ENCODE measurements at regions not wholly inside any gene's neighbourhood (a gene's known extent, or its start where the extent isn't known, plus 50 kb on each side); places are given as distances from the start of the nearest gene placed in this dataset.

DNA sequence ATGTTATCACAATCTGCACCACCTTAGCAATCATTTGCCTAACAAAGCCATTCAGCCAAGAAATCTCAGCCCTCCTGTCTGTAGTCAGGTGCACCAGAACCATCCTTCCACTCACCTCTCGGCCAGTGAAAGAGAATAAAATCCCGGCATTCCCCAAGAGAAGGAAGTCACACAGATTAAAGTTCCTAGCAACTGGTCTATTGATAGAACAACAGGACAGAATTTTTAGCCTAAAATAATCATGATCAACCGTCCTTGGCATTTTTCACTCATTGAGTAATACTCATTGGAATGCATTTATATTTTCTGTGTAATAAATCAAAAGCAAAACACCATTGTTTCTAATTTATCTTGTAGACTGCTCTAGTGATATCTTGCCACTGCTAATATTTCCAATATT lies 85.7 kb upstream of the CDH4 start:
- DNase-seq (ENCODE audit: low read depth) = peak; percentile 55

DNA sequence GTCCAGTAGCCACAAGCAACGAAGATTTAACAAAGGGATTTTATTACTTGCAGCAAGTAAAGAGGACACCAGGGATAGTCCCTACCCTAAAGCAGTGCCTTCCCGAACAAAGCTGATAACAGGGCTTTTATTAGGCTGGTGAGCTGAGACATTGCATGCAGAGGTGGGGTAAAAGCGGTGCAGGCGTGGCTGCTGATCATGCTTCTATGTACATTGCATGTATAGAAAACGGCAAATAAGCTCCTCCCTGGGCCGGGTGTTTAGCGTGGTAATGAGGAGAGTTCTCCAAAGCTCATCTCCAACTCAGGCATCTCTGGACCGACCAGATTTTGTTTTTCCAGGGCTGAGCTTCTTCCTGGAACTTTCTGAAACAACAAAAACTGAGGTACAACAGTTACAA lies 83.5 kb upstream of the CDH4 start:
- no peak for DNase-seq (ENCODE audit: low read depth)

DNA sequence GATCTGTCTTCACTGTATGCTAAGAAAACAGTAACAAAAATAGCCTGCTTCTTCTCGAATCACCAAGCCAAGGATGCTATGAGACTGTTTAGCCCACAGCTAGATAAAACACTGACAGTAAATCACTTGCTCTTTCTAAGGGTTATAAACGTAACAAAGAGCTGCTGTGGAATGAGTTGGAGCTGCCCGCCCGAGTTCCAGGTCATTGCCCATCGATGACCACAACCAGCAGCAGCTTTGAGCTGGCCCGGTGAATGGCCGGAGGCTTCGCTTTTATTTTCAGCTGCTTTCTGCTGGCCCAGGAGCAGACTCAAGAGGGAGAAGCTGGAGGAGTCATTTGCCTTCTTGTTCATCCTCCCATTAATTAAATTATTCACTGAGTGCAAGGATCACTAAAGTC lies 82.2 kb upstream of the CDH4 start:
- no peak for DNase-seq (ENCODE audit: low read depth)

DNA sequence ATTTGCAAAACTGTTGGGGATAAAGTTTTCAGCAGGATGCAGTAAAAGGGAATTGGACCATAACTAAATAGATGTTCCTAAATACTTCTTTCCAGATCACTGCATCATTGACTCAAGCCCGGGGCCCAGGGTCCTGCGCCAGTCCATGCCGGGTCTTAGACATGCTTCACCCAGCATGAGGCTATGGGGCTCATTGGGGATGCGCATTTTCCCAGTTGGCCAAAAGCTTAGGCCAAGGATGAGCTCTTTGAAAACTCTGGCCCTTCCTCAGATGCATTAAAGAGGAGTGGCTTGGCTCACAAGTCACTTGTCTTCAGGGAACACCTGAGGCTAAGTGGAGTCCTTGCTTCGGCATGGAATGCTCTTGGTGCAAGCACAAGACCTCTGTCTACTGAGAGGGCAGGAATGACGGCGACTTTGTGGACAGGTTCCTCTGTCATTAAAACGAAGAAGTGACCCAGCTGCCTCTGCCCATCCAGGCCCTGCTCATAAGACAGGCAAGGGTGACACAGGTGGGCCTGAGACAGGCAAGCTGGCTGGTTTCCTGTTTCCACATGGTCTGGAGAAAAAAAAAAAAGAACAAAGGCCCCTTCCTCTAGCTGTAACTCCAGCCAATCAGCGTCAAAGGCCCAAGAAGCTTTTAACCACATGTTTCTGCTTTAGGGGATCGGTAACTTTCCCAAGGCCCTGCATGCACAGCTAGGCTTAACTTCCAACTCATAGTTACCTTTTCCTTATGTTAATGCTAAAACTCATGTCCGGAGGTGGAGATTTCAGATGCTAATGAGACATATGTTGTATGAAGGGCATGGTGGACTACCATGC lies 81.4 kb upstream of the CDH4 start:
- DNase-seq (ENCODE audit: low read depth) = no peak

DNA sequence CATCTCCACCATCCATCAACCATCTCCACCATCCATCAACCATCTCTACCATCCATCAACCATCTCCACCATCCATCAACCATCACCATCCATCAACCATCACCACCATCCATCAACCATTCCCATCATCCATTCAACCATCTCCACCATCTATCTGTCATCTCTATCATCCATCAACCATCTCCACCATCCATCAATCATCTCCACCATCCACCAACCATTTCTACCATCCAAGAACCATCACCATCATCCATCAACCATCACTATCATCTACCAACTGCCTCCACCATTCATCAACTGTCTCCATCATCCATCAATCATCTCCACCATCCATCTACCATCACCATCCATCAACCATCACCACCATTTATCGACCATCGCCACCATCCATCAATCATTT lies 78.8 kb upstream of the CDH4 start:
- DNase-seq (ENCODE audit: low read depth) = no peak

DNA sequence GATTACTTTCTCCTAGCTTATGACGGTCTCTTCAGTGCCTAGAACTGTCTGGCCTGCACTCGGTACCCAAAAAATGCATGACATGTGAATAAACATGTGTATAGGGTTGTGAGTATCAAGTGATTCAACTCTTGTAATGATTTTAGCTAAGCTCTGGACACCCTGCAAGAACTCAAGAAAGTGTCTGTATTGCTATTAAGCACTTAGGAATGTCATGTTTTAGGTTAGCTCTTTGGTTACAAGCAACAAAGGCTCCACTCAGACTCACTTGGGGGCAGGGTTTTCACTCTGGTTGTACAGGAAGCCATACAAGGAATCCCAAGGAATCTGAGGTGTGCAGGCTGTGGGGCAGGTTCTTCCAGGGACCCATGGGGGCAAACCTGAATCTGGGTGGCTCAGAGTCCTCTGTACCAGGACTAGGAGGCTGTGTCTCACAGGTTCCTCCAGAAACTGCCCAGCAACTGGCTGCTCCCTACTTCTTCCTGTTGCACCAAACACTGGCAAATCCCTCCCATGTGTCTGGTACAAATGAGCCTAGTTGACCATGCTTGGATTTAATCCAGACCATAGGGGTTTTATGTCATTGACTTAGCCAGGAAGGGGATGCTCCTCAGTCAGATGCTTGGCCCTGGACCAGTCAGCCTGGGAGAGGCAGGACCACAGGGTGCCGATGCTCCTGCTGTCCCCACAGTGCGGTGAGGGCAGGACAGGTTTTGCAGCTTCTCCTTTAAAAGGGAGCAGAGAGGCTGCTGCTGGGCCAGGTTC lies 77.9 kb upstream of the CDH4 start:
- no peak for DNase-seq (ENCODE audit: low read depth)

DNA sequence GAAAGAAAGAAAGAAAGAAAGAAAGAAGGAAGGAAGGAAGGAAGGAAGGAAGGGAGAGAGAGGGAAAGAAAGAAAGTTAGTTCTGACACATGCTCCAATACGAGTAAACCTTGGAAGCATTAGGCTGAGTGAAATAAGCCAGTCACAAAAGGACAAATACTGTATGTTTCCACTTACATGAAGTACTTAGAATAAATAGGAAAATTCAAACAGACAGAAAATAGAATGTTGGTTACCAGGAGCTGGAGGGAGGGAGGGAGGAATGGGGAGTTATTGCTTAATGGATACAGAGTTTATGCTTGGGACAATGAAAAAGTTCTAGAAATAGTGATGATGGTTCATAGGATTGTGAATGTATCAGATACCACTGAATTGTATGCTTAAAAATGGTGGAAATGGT lies 75.2 kb upstream of the CDH4 start:
- no peak for DNase-seq (ENCODE audit: low read depth)

DNA sequence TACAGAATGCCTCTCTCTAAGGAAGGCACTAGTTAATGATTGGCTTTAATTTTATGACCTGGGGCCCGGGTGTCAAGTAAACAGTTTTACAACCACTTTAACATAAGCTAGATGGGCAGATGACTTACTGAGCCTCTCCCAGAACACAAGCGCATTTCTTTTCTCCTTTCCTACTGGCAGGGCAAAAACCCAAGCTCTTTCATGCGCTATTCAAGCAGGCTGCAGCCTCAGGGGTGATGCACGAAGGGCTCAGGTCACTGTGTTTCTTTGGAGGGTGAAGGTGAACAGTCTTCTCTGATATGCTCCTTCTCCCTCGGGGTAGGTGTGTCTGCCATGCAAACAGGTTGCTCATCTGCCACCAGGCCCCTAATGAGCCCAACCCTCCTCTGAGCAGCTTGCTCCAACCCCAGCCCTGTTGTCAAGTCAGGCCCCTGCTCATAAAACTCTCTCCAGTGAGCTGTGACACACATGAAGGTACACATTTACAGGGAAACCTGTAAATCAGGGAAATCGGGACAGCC lies 73.5 kb upstream of the CDH4 start:
- no peak for DNase-seq (ENCODE audit: low read depth)

DNA sequence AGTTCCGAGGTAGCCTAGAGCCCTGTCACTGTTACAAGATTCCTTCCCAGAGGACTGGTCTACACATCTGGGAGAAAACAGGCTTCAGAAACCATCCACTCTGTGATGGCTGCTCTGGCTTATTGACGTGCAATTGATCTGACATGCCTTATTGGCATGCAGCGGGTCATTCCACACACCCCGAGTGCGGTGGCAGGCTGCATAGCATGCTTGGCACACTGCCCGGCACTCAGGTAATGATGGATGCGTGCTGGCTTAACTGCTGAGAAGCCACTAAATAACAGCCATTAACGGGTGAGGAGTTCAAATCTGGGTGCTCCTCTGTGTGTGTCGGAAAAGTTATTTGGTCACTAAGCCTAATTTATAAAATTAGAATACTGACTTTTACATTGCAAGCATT lies 67.9 kb upstream of the CDH4 start:
- no peak for DNase-seq (ENCODE audit: low read depth)

DNA sequence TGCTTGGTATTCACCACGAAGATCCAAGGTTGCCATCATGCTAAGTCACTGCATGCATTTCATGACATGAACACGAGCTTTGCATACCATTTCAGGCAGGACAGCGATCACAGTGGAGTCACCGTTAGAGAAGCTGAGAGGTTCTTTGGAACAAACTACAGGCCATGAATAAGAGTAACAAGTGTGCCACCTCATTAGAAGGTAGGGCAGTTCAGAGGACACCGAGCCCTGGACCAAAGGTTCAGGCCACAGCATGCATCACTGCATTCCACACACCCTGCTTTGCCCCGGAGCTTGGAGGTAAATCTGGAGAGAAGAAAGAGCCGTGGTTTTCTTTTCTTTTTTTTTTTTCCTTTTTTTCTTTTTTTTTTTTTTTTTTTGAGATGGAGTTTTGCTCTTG lies 66.9 kb upstream of the CDH4 start:
- no peak for DNase-seq (ENCODE audit: low read depth)

DNA sequence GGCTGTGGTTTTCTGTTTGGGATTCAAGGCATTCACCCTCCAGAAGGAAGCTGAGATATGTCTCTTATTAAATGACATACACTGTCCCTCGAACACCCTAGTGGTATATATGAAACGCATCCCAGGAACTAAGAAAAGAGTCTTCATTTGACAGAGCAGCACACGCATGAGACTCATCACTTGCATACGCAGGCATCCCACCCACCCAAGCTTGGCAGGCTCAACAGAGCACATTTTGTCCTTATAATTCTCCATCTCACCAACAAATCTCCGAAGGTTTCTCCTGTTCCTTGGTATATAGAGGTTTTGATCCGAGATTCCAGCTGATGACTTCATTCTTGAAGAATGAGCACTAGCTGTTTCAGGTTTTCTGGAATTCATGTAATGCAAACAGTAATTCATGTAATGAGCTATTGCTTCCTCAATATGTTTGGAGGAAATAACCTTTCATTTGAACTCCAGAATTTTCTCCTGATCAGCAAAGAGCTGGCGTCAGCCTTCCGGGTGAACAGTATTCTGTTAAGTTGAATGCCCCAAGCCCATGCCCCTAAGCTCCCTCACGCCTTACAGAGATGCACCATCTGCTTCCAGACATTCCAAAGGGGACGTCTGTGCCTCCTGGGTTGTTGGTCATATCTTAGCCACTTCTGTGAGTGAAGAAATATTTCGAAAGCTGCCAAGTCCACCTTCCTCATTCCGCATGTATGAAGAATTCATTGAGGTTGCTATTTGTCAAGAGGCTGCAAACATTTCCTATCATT lies 66.0 kb upstream of the CDH4 start:
- DNase-seq (ENCODE audit: low read depth) = peak; percentile 100

DNA sequence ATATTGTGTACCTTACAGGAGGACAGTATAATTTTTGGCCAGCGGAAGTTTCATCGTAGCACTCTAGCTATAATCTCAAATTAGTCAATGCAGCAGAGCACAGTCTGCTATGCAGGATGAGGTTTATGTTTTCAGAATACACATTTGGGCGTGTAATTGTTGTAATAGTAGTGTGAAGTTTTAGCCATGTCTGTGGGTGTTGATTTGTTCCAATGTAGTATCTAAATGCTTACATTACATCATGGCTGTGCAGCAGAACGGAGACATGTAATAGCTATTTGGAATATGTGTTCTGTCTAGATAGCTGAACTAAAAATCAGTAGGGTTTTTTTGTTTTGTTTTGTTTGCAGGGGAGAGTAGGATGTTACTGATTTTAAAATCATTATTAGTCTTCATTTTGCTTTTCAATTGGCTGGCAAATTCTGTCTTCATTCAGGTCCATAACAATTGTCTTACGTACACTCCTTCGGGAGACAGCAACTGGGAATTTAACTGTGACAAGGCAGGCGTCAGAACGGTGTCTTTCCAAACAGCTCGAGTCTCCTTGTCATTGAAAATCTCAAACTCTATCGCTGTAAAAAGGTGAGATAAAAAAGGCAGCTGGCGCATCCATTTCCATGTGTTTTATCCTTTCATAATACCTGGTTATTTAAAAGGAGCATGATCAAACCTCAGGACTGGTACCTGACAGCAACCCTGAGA lies 65.1 kb upstream of the CDH4 start:
- no peak for DNase-seq (ENCODE audit: low read depth)

DNA sequence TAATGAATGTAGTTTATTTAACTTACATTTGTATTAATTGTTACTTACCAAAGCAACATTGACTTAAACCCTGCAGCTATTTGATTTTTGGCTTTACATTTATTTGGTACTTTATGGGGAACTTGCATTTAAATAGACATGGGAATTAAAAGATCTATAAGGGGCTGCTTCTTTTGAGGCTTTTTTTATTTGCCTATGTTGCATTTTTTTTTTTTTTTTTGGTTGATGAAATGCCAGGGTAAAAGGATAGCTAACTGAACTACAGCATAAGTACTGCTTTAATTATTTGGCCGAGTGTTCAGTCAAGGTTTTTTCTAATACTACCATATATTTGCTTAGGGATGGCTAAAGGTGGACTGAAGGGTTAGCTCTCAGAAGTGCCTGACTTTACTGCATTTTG lies 62.5 kb upstream of the CDH4 start:
- no peak for DNase-seq (ENCODE audit: low read depth)

DNA sequence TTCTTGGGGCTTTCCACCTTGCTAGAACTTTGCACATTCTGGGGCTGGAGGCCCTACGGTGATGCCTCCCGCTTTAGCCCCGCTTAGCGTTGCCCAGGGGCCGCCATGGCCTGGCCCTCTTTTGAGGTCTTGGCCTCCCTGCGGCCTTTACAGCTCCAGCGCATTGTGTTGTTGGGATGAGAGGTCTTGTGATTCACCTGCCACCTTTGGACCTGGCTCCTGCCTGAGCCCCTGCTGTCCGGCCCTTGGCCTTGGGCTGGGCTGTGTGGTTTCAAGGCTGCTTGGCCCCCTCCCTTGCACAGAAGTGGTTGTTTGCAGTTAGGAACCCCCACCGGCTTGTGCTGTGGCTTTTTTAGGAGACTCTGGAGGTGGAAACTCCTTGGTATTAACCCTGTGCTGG lies 61.0 kb upstream of the CDH4 start:
- DNase-seq (ENCODE audit: low read depth) = no peak

DNA sequence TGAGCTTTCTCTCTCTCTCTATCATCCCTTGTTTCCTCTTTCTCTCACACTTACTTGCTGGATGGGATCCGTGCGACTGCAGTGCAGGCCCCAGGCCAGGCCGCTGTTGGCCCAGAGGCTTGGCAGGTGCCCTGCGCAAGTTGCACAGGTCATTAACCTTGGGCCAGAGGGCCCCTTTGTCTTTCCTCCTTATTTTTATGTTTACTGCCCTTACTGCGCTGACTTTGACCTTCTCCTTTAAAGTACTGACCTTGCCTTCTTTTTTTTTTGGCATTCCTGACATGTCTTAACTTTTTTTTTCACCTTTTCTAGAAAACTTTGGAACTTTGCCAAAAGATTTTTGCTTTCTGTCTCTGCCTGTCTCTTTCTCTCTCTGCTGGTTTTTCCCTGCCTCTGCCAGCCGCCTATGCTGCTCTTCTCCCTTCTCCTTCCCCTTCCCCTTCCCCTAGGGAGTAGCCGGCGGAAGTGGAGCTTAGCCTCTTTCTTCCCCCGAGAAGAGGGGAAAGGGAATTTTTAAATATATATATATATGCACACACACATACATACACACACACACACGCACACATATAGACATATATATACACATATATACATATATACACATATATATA lies 59.6 kb upstream of the CDH4 start:
- no peak for DNase-seq (ENCODE audit: low read depth)

DNA sequence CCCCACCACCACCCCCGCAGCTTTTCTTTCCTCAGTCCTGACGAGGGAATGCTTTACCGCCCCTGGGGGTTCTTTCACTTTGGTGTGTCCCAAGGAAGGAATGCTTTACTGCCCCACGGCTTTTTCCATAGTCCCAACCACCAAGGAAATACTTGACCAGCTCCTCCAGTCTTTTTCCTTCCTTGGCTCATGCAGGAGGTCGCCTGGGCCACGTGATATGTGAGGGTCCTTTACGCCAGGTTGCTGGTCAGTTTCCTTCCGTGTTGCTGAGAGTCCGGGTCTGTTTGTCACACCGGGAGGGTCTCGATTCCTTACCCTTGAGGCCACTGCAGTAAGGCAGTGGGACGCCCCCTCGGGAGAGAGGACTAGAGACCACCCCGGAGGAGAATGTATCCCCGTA lies 58.9 kb upstream of the CDH4 start:
- no peak for DNase-seq (ENCODE audit: low read depth)

Measured in HS-5 (cell line).